T follicular helper cell (primary cell): ENCODE measurements at regions not wholly inside any gene's neighbourhood (a gene's known extent, or its start where the extent isn't known, plus 50 kb on each side); places are given as distances from the start of the nearest gene placed in this dataset.

Experiments
- DNase-seq: peaks from one replicate; pipeline ENCODE4 v3.0.0-alpha.2; 2020; ENCODE audit warnings: low read depth

- DNase-seq = no peak
Observed at GRCh38 chr2:14524041-14524802, 108.3 kb upstream of the LRATD1 start.

- DNase-seq = no peak
Observed at GRCh38 chr2:14524803-14525080, 107.8 kb upstream of the LRATD1 start.

GRCh38 chr2:14530506-14530905, 102.0 kb upstream of the LRATD1 start:
- no peak for DNase-seq

- DNase-seq = no peak
Observed at GRCh38 chr2:14533131-14533757, 99.3 kb upstream of the LRATD1 start.

- DNase-seq = no peak
Observed at GRCh38 chr2:14535156-14535555, 97.4 kb upstream of the LRATD1 start.

GRCh38 chr2:14536976-14537375, 95.5 kb upstream of the LRATD1 start:
- no peak for DNase-seq

GRCh38 chr2:14540015-14540414, 92.5 kb upstream of the LRATD1 start:
- DNase-seq = no peak

- DNase-seq = no peak
Observed at GRCh38 chr2:14543284-14543683, 89.2 kb upstream of the LRATD1 start.

GRCh38 chr2:14544247-14544646, 88.3 kb upstream of the LRATD1 start:
- DNase-seq = no peak

GRCh38 chr2:14547830-14548229, 84.7 kb upstream of the LRATD1 start:
- no peak for DNase-seq

GRCh38 chr2:14550658-14551057, 81.9 kb upstream of the LRATD1 start:
- DNase-seq = no peak

- DNase-seq = no peak
Observed at GRCh38 chr2:14551069-14551468, 81.4 kb upstream of the LRATD1 start.

- DNase-seq = no peak
Observed at GRCh38 chr2:14552286-14552685, 80.2 kb upstream of the LRATD1 start.

GRCh38 chr2:14552818-14553217, 79.7 kb upstream of the LRATD1 start:
- DNase-seq = no peak

- no peak for DNase-seq
Observed at GRCh38 chr2:14554849-14555545, 77.5 kb upstream of the LRATD1 start.

GRCh38 chr2:14557111-14557510, 75.4 kb upstream of the LRATD1 start:
- DNase-seq = no peak

GRCh38 chr2:14557916-14558315, 74.6 kb upstream of the LRATD1 start:
- no peak for DNase-seq

GRCh38 chr2:14558335-14558919, 74.1 kb upstream of the LRATD1 start:
- DNase-seq = no peak

GRCh38 chr2:14560716-14561115, 71.8 kb upstream of the LRATD1 start:
- no peak for DNase-seq

- no peak for DNase-seq
Observed at GRCh38 chr2:14563324-14563723, 69.2 kb upstream of the LRATD1 start.

GRCh38 chr2:14565666-14566065, 66.9 kb upstream of the LRATD1 start:
- DNase-seq = no peak

- no peak for DNase-seq
Observed at GRCh38 chr2:14567561-14567960, 65.0 kb upstream of the LRATD1 start.

GRCh38 chr2:14569294-14569693, 63.2 kb upstream of the LRATD1 start:
- no peak for DNase-seq
